ENCODE measurements at regions not wholly inside any gene's neighbourhood (a gene's known extent, or its start where the extent isn't known, plus 50 kb on each side); places are given as distances from the start of the nearest gene placed in this dataset.

DNA sequence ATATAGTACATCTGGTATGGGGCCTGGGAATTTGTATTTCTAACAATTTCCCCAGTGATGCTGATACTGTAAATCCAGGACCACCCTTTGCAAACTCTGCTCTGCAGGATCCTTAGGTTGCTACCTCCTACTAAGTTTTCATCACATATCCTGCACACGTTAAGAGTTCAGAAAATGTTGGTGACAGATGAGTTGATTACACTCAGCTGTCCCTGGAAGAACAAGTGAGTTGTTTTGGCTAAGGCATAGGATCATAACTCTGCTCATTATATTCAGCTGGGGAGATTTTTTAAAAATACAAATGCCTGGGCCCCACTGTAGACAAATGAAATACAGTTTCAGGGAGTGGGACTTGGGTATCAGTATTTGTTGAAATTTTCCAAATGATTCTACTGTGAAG lies 274.6 kb upstream of the HABP2 start:
- no peaks in the 10 kb centered on the region for H3K27me3 ChIP-seq
- no peak for FAIRE-seq
- H3K4me3 ChIP-seq, result no peak overlapping the region
- H3K9me3 ChIP-seq, result no peaks in the 10 kb centered on the region
- no peak for DNase-seq
- intact Hi-C loops (cut with DNase I), result no loop called here
- whole genome bisulfite sequencing, 2 donors, result 76 to 93% methylated on average over 1 of the region's 1 CpG
- no peak overlapping the region for H3K27ac ChIP-seq
- H3K4me1 ChIP-seq, result no peaks in the 10 kb centered on the region
- no peak for ATAC-seq
- TF ChIP-seq, protein P1, sequence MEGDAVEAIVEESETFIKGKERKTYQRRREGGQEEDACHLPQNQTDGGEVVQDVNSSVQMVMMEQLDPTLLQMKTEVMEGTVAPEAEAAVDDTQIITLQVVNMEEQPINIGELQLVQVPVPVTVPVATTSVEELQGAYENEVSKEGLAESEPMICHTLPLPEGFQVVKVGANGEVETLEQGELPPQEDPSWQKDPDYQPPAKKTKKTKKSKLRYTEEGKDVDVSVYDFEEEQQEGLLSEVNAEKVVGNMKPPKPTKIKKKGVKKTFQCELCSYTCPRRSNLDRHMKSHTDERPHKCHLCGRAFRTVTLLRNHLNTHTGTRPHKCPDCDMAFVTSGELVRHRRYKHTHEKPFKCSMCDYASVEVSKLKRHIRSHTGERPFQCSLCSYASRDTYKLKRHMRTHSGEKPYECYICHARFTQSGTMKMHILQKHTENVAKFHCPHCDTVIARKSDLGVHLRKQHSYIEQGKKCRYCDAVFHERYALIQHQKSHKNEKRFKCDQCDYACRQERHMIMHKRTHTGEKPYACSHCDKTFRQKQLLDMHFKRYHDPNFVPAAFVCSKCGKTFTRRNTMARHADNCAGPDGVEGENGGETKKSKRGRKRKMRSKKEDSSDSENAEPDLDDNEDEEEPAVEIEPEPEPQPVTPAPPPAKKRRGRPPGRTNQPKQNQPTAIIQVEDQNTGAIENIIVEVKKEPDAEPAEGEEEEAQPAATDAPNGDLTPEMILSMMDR (IDR thresholded peaks at IDR 0.05), result no peak
- H3K36me3 ChIP-seq, result no peaks in the 10 kb centered on the region

DNA sequence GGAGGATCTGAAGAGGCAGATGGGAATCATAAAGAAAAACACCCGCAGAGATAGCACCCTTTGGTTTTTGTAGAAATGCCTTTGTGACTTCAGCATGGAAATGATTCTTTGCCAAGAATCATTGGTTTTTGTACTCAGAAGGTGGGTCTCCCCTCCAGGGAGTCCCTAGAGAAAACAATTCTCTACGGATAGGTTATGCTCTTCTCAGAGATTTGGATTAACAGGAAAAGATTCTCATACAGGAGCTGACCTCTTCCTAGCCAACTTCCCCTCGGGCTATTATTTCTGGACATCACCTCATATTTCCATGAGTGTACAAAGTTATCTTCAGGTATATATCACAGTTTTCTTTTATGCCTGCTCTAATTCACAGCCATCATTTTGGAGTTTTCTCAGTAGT lies 274.2 kb upstream of the HABP2 start:
- 70 to 80% methylated on average over 3 of the region's 3 CpGs for WGBS, 2 donors
- no peak for FAIRE-seq
- no peaks in the 10 kb centered on the region for H3K27me3 ChIP-seq

DNA sequence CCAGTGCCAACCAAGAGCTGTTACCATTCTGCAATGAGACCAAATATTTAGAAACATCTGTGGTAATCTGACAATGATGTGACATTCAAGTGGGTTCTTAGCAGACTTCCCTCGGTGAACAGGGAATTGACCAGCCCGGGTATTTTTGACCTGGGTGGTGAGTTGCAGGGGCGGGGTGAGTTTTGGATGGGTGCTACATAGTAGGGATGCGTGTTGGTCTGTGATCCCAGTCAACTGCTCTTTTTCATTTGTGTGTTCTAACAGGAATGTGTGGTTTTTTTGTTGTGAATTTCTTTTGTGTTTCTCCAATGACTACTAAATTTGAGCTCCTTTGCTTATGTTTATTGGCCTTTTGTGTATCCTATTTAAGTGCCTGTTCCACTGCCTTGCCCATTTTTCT lies 273.6 kb upstream of the HABP2 start:
- DNase-seq, result no peak
- whole genome bisulfite sequencing, 2 donors, result 86 to 87% methylated on average over 4 of the region's 4 CpGs
- TF ChIP-seq, protein P1 (IDR thresholded peaks at IDR 0.05), result no peak

More for the DNA sequence above, 274.2 kb upstream of the HABP2 start:
- Histone ChIP-seq H3K27ac (no peak overlapping the region), H3K4me3 (no peak overlapping the region), H3K9me3 (no peaks in the 10 kb centered on the region), H3K36me3 (no peaks in the 10 kb centered on the region), H3K4me1 (no peaks in the 10 kb centered on the region)
- intact Hi-C loops (cut with DNase I), result no loop called here
- no peak for DNase-seq
- ATAC-seq, result no peak
- TF ChIP-seq, protein P1 (IDR thresholded peaks at IDR 0.05), result no peak

DNA sequence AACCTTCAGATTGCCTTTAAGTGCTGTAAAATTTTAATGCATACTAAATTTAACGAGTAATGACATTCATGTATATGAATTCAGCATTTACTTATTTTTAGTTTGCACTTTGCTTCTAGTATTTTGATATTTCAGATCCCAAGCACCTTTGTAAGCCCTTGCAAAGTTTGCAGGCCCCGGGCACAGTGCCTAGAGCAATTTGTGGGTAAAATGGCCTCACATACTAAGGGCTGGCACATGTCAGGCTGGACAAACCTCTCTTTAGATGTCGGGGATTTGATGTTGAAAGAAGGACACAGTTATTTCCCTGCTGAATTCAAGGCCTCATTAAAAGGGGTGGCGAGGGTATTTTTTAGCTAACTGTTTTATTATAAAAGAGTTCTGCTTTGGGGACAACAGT lies 270.3 kb upstream of the HABP2 start:
- FAIRE-seq, result no peak
- no peaks in the 10 kb centered on the region for H3K36me3 ChIP-seq
- DNase-seq, result no peak
- H3K4me3 ChIP-seq, result no peak overlapping the region
- TF ChIP-seq, protein P1 (IDR thresholded peaks at IDR 0.05), result no peak
- ATAC-seq, result no peak
- no peaks in the 10 kb centered on the region for H3K9me3 ChIP-seq
- H3K4me1 ChIP-seq, result no peaks in the 10 kb centered on the region
- intact Hi-C loops (cut with DNase I), result no loop called here
- no peak overlapping the region for H3K27ac ChIP-seq
- H3K27me3 ChIP-seq, result no peaks in the 10 kb centered on the region
- WGBS, 2 donors, result 84 to 94% methylated on average over 4 of the region's 4 CpGs

More for the DNA sequence above, 273.6 kb upstream of the HABP2 start:
- Histone ChIP-seq H3K9me3 (no peaks in the 10 kb centered on the region), H3K4me1 (no peaks in the 10 kb centered on the region), H3K36me3 (no peaks in the 10 kb centered on the region), H3K27ac (no peak overlapping the region), H3K4me3 (no peak overlapping the region), H3K27me3 (no peaks in the 10 kb centered on the region)
- intact Hi-C loops (cut with DNase I), result no loop called here
- no peak for FAIRE-seq
- no peak for ATAC-seq

DNA sequence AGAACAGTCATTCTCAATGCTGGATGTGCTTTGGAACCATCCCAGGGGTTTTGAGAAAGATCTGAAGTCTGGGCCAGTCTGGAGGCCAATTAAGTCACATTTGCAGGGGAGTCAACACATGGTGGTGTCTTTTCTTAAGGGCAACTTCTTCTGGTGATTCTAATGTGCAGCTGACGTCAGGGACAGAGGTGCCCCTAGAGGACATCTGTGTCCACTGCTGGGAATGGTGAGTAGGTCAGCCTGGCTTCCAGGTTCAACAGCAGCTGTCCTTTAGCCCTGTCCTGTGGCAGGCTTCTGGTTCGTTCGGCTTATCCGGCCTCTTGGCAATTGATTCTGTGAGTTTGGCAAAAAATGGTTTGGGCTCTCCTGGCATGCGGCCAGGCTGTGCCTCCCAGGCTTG lies 269.7 kb upstream of the HABP2 start:
- 47 to 59% methylated on average over 5 of the region's 5 CpGs for WGBS, 2 donors
- Histone ChIP-seq H3K4me1 (no peaks in the 10 kb centered on the region), H3K27me3 (no peaks in the 10 kb centered on the region), H3K27ac (no peak overlapping the region), H3K4me3 (no peak overlapping the region), H3K36me3 (no peaks in the 10 kb centered on the region), H3K9me3 (no peaks in the 10 kb centered on the region)
- no peak for FAIRE-seq
- no peak for DNase-seq
- no peak for ATAC-seq
- intact Hi-C loops (cut with DNase I), result no loop called here
- TF ChIP-seq, protein P1 (IDR thresholded peaks at IDR 0.05), result no peak

All from pancreas (tissue), 10 donors.